Stimulated activated CD4-positive, alpha-beta T cell treated with anti-CD3 and anti-CD28 coated beads, TNF-alpha, amount 100 ng/mL, for 1 hour (primary cell): ENCODE measurements at regions not wholly inside any gene's neighbourhood (a gene's known extent, or its start where the extent isn't known, plus 50 kb on each side); places are given as distances from the start of the nearest gene placed in this dataset.

ENCODE experiments used
- DNase-seq, 3 donors: peaks; one replicate each; pipeline ENCODE4 v3.0.0-alpha.2; 2020; ENCODE audit warnings: low read depth in 3 of 3, low spot score in 1 of 3

DNA sequence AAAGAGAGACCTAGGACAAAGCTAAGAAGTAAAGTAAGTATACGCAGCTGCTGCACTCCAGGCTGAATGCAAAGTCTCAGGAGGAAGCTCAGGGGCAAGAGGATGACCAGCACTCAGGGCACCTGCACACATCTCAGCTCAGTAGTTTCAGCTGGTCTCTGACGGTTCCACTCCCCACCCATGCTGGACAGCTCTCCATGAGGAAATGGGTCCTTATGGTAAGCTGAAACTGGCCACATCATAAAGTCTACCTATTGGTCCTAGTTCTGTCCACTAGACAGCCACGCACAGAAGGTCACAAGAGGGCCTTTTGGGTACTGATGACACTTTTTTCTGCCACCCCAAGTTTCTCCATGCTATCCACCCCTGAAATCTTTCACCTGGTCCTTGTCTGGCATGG is 215.3 kb downstream of the TTC32 start:
- DNase-seq, result no peak

DNA sequence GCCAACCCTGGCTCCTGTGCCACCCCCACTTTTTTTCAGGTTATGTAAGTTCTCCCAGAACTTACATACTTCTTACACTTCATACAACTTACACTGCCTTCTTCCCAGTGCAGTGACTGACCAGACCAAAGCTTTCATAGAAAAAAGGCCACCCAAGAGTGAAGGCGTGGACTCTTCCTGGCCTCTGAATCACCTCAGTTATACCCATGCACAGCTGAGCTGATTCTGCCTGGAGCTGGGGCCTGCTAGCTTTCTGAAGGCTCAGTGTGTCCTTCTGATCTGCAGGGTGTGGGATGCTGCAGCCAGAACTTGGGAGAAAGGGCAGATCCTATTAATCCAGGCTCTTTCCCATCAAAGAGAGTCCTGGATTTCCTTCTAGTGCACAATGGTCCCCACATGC is 216.1 kb downstream of the TTC32 start:
- DNase-seq, result no peak

GRCh38 chr2:19684516-19684915 is 217.3 kb downstream of the TTC32 start:
- DNase-seq, result no peak

DNA sequence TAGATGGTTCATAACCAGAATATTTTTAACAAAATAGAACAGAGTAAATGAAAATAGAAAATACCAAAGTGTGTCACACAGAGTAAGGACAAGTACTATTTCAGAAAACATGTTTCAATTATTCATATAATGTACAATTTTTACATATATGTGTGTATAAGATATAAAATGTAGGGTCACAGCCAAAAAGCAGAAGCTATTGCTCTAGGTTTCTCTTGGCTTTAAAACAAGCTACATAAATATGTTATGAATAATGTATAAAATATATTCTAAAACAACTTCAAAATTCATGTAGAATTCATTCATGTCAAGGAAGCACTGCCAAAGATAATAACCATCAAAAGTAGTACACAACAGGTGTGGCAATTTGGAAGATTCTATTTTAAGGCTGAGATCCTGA is 218.2 kb downstream of the TTC32 start:
- DNase-seq, result no peak

DNA sequence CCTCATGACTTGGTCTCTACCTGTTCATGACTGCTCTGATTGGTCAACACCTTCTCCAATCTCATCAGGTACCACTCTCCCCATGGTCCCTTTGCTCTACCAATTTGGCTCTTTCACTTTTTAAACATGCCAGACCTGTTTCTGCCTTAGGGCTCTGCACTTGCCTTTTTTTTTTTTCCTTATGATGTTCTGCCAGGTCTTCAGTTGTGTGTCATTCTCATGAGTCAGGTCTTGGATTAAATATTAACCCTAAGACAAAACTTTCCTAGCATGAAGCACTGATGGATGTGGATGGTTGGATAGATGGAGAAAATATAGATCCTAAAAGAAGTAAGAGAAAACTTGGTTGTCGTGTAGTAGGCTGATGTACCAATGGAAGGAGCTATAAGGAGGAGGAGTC is 219.3 kb downstream of the TTC32 start:
- DNase-seq, result no peak

DNA sequence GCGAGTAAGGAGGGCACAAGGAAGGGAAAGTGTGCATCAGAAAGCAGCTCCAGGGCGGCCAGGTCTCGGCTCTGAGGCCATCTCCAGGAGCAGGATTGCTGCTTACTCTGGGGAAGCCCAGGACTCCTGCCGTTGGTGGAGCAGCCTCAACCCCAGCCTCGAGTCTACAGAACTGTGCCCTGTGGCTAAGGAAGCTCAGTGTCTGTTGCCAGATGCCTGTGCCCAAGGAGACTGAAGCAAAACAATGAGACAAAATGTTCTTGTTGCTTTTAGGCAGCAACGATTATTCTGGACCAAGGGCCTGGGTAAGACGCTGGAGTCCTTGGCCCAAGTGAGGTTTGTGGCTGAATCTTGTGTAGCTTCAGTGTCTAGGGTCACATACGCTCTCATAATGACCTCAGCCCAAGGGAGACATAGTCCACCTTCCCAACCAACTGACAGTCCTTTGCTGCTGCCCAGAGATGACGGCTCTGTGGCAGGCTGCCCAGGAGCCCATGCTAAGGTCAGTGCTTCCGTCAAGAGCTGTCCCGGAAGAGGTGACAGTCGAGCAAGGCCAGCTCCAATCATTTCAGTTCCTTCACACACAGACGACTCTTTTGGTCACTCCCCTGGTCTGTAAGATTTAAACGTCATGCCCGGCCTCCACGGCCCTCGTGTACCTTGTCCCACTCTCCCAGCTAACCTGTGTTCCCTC is 223.8 kb downstream of the TTC32 start:
- DNase-seq, result no peak

DNA sequence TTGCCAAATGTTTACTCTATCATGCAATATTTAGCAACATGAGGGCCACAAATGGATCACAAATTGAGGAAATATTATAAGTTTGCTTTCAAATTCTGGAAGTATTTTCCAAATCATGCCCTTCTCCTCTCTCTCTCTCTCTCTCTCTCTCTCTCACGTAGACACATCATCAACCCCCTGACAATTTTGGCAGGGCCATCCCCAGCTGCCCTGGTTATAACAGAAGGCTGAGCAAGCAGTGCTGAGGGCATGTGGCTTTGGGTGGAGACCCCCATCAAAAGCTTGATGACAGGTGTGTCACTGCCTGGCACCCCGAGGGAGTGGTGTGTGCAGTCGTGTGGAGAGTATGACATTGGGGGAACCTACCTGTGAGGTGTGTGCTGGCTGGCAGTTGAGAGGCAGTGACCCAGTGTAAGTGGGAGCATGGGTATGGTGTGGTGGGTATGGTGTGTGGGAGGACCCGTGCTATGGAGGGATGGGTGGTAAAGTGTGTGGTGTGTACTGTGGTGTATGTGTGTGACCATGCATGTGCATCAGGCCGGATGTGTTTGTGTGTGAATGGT is 224.5 kb downstream of the TTC32 start:
- no peak for DNase-seq

DNA sequence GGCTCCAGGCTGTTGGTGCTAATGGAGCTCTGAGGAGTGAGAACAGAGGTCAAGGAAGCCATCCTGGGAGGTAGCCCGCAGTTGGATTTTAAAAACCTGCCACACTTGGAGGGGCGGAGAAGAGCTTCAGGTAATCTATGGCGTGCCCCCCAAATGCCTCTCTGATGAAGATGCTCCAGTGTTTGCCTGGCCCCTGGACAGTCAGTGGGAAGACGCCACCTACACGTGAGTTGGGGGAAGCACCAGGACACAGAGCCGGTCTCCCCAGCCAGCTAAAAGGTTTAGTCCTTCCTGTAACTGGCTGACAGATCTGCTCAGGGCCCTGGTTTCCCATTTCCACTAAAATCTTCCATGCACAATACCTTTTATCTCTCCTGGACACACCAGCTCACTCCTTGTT is 225.0 kb downstream of the TTC32 start:
- no peak for DNase-seq

DNA sequence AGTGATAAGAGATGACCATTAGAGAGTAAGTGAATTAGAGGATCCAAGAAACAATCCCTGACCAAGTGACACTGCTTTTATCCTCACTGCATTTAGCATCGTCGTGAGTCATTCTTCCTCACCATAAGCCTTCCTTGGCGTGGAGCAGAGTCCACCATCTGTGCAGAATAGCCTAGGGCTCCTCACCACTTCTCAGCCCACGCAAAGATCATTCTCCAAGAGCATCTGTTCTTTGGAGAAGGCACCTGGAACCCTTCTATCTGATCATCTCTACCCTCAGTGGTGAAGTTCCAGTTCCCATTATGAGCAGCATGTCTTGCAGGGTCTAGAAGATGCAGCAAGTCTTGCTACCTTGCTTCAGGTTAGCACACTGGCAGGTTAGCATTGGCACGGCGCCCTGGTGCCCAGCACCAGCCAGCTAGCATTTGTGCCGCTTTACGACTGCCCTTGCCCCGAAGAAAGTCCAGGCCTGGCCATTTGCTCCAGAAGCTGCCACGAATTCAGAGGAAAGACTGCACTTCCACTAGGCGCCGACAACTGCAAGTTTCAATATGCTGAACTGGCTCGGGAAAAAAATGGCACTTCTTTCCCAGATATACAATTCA is 225.8 kb downstream of the TTC32 start:
- no peak for DNase-seq

DNA sequence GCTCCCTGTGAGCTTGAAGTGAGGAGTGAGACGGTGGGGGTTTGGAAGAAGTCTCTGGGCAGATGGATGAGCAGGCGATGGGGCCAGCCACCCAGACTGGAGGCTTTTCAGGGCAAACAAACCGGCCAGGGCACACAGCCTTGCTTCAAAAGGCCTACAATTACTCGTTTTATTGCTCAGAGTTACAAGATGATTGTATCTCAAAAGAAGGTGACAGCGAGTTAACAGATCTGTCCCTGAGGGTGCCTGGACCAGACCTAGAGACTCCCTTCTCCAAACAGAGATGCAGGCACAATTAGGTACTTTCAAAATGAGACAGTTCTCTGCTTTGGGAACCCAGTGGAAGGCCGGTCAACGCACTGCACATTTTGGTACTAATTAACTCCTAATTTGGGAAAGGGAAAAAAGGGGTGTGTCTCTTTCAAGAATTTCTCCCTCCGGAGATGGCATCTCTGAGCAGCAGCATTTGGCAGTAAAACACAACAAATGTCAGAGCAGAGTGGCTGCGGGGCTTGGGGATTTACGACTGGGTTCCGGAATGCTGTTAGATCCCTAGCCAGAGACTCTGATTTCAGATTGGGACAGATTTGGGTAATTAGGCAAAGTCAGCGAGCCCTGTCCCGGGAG is 226.7 kb downstream of the TTC32 start:
- DNase-seq, result no peak

DNA sequence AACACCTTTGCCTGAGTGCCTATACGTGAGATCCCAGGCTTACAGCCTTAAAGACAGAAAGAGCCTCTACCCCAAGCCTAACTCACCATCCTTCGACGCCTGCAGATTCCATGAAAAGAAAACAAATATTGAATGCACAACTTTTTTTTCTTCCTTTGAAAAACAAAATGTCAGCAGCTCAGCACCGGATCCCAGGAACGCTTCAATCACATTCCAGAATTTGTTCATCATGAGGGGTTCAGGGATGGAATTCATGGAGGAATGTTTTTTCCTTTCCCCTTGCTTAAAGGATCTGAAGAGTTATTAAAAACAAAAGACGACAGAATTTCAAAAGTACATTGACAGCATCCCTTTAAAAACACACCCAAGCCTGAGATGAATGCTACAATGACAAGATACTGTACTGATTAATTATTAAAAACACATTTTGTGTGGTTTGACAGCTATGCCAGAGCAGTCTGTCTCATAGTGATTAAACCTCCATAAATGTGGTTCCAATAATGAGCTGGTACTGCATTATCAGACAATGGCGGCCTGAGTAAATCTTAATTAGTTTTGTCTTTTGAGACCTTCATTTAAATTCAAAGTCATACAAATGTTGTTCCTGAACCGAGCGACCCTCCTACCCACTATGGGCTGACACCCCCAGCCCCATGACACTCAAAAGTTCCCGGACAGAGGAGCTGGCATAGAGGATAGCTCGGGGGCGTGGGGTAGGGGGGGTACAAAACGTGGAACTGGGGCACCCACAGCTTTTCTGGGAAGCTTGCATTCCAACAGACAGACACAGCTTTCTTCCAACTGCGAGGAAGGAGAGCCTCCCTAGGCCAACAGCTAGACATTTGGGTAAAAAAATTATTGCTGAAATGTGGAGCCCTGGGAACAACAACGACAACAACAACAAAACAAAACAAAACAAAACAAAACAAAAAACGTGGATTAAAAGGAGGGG is 227.5 kb downstream of the TTC32 start:
- no peak for DNase-seq

- no peak for DNase-seq
Observed at GRCh38 chr2:19673213-19673791, 228.5 kb downstream of the TTC32 start.

GRCh38 chr2:19671916-19672315 is 229.9 kb downstream of the TTC32 start:
- DNase-seq, result no peak

- DNase-seq, result no peak
Observed at GRCh38 chr2:19671311-19671710, 230.5 kb downstream of the TTC32 start.

DNA sequence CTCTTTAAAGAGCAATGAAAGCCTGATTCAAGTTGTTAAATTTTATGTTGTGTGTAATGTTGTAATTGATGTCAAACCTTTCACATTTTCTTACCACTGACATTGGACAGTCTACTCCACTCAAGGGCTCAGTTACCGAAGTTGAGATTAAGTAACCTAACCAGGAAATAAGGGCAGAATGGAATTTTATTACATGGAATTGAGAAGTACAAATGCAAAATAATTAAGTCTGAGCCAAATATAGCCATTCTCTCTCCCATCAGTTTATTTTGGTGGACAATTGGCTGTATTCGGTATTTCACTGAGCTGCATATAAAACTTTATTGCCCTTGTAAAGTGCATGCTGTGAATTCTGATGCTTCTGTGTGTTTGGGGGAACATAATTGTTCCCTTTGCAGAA is 231.5 kb downstream of the TTC32 start:
- DNase-seq, result no peak

GRCh38 chr2:19669559-19669958 is 232.2 kb downstream of the TTC32 start:
- DNase-seq, result no peak

- no peak for DNase-seq
Observed at GRCh38 chr2:19669126-19669525, 232.7 kb downstream of the TTC32 start.

DNA sequence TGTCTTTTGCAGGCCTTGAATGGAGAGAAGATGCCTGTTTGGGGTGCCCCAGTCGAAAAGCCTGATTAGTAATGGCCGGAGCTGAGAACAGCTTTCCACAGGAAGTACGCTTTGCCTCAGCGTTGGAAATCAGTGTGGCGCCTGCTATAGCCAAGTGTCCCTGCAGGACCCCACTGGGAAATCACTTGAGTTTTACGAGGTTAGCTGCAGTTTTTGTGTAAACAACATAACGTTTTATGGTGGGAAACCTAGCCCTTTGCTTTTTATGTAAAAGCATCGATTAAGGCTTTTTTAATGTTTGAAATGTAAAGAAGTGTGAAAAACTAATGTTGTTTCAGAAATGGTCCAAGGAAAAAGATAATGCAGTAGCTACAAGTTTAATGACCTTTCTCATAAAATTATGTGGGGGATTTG is 234.2 kb downstream of the TTC32 start:
- no peak for DNase-seq

DNA sequence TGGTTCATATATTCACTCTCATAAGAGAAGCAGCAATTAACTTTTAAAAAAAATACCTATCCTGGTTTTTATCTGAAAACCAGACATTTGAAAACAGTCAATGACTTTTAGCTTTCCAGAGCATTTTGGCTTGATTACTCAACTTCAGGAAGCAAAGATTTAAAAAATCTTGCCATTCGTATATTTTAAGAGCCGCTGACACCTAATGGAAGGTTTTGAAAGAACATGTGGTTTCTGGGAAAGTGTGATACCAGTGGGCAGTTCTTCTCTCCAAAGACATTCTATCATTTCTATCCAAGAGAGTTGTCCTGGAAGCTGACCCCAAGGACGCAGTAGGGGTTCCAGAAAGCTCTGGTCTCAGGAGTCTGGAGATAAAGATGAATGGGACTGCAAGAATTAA is 234.7 kb downstream of the TTC32 start:
- DNase-seq, result no peak

- DNase-seq, result no peak
Observed at GRCh38 chr2:19664646-19665045, 237.1 kb downstream of the TTC32 start.
